Ammon's horn (tissue), 1 donor: ENCODE measurements at regions not wholly inside any gene's neighbourhood (a gene's known extent, or its start where the extent isn't known, plus 50 kb on each side); places are given as distances from the start of the nearest gene placed in this dataset.
"Not testable (repeated sequence)": the region's sequence is repeated elsewhere in the genome, so short reads cannot be mapped to it uniquely, and the experiment has no call there.

ENCODE experiments used
- DNase-seq: peaks from one replicate; pipeline ENCODE4 v3.0.0-alpha.2; 2016; ENCODE audit warnings: low spot score

GRCh38 chr1:273772-274171 lies 177.7 kb downstream of the OR4F29 start:
- not testable (repeated sequence) for DNase-seq

- peak; percentile 65 for DNase-seq
Observed at GRCh38 chr1:267815-268214, 183.7 kb downstream of the OR4F29 start.
